PC-3 (cell line): ENCODE measurements at regions not wholly inside any gene's neighbourhood (a gene's known extent, or its start where the extent isn't known, plus 50 kb on each side); places are given as distances from the start of the nearest gene placed in this dataset.

Experiments
- ATAC-seq: fragments of 200-7000 bp; cut with Tn5 transposase; 2 replicates; pipeline ENCODE4 v1.9.1; 2020; ENCODE audit warnings: mild to moderate bottlenecking, moderate library complexity
- BruUV-seq: library from RNA; stranded (reverse); fragments of 400-500 nt; replicated peaks from 2 replicates; lab custom pipeline; 2021; lab: Mats Ljungman, UMichigan
- CTCF ChIA-PET: fragments of 300-600 bp; sonication (Branson Sonifier 250); formaldehyde crosslinking; loops from one replicate; lab custom pipeline; 2022; ENCODE audit warnings: antibody characterized with exemption; lab: Charles Lee
- POLR2A ChIA-PET: fragments of 300-600 bp; sonication (Branson Sonifier 250); formaldehyde crosslinking; loops from one replicate; lab custom pipeline; 2022; ENCODE audit warnings: antibody characterized with exemption; ENCODE audit not compliant: unreplicated experiment; lab: Charles Lee
- DNase-seq: peaks from one replicate; pipeline ENCODE4 v3.0.0-alpha.2; 2015
- H2AFZ ChIP-seq: fragments of 300-600 bp; sonication (generic); 2 replicates; pipeline ENCODE4 v1.6.0; 2016; ENCODE audit warnings: antibody characterized with exemption, low read length
- H3F3A ChIP-seq: fragments of 300-600 bp; sonication (generic); one replicate; pipeline ENCODE4 v1.6.0; 2017; ENCODE audit warnings: antibody characterized with exemption, low read length, control low read depth, mild to moderate bottlenecking; ENCODE audit not compliant: unreplicated experiment
- H3K27ac ChIP-seq: fragments of 300-600 bp; sonication (generic); 2 replicates; pipeline ENCODE4 v1.5.1; 2016; ENCODE audit warnings: mild to moderate bottlenecking, low read length
- H3K27me3 ChIP-seq: fragments of 300-600 bp; sonication (generic); 2 replicates; pipeline ENCODE4 v1.6.1; 2016; ENCODE audit warnings: low read length, mixed read lengths
- H3K36me3 ChIP-seq: fragments of 300-600 bp; sonication (generic); 2 replicates; pipeline ENCODE4 v1.6.1; 2016; ENCODE audit warnings: low read depth, mixed run types, low read length, mixed read lengths
- H3K4me1 ChIP-seq: fragments of 300-600 bp; sonication (generic); 2 replicates; pipeline ENCODE4 v1.5.1; 2016; ENCODE audit warnings: low read length; ENCODE audit not compliant: insufficient read depth
- H3K4me2 ChIP-seq: fragments of 300-600 bp; sonication (generic); 2 replicates; pipeline ENCODE4 v1.6.0; 2016; ENCODE audit warnings: low read length
- H3K4me3 ChIP-seq: fragments of 300-600 bp; sonication (generic); 2 replicates; pipeline ENCODE4 v1.5.1; 2016; ENCODE audit warnings: mild to moderate bottlenecking, low read length, mixed read lengths
- H3K79me2 ChIP-seq: fragments of 300-600 bp; sonication (generic); 2 replicates; pipeline ENCODE4 v1.6.1; 2017; ENCODE audit warnings: low read length, mixed read lengths
- H3K9ac ChIP-seq: fragments of 300-600 bp; sonication (generic); 2 replicates; pipeline ENCODE4 v1.6.0; 2016; ENCODE audit warnings: mild to moderate bottlenecking, low read length
- H3K9me2 ChIP-seq: fragments of 300-600 bp; sonication (generic); replicated peaks from 2 replicates; pipeline ENCODE4 v1.6.1; 2016; ENCODE audit warnings: mixed run types, low read length, mixed read lengths
- H3K9me3 ChIP-seq: fragments of 300-600 bp; sonication (generic); 2 replicates; pipeline ENCODE4 v1.6.1; 2016; ENCODE audit warnings: low read length, mixed read lengths
- H4K20me1 ChIP-seq: fragments of 300-600 bp; sonication (generic); 2 replicates; pipeline ENCODE4 v1.6.1; 2016; ENCODE audit warnings: low read length, mixed read lengths
- CTCF ChIP-seq: fragments of 300-600 bp; sonication (generic); conservative IDR thresholded peaks from 2 replicates; pipeline ENCODE4 v1.5.1; 2017; ENCODE audit warnings: antibody characterized with exemption, low read depth, mild to moderate bottlenecking, low read length
- EZH2 ChIP-seq: fragments of 300-600 bp; sonication (generic); IDR thresholded peaks from one replicate; pipeline ENCODE4 v1.6.1; 2017; ENCODE audit warnings: antibody characterized with exemption, mild to moderate bottlenecking, low read length; ENCODE audit not compliant: unreplicated experiment
- EZH2phosphoT487 ChIP-seq: fragments of 300-600 bp; sonication (generic); IDR thresholded peaks from 2 replicates; pipeline ENCODE4 v1.6.1; 2018; ENCODE audit warnings: mild to moderate bottlenecking, antibody characterized with exemption, low read length, borderline replicate concordance
- intact Hi-C: fragments of 100-400 bp; cut with micrococcal nuclease; formaldehyde crosslinking; loops from 2 replicates; pipeline ENCODE4 v1.9.0; 2023

- no peak overlapping the region for H3K4me3 ChIP-seq
- H4K20me1 ChIP-seq: no peaks in the 10 kb centered on the region
- H3K79me2 ChIP-seq: no peaks in the 10 kb centered on the region
- no TSS peak for BruUV-seq
- no peak overlapping the region for H3K4me2 ChIP-seq
- no peaks in the 10 kb centered on the region for H3K4me1 ChIP-seq
- H3K9me2 ChIP-seq: no peaks in the 10 kb centered on the region
- no peaks in the 10 kb centered on the region for H3K9me3 ChIP-seq
- DNase-seq: no peak
- H3K27ac ChIP-seq: no peak overlapping the region
- no peaks in the 10 kb centered on the region for H3F3A ChIP-seq
- TF ChIP-seq EZH2 (no peak), EZH2phosphoT487 (no peak), CTCF (no peak)
- no peaks in the 10 kb centered on the region for H3K36me3 ChIP-seq
- H2AFZ ChIP-seq: no peak overlapping the region
- ChIA-PET POLR2A (no interaction called here), CTCF (interaction anchor here (0.6 kb wide), 1 partner anchor 490 kb away, joined by 3 read pairs; no protein-coding TSS in a partner anchor)
- no peak for ATAC-seq
- no peak overlapping the region for H3K9ac ChIP-seq
- no peaks in the 10 kb centered on the region for H3K27me3 ChIP-seq
- intact Hi-C loops: no loop called here
Observed at GRCh38 chr5:52043543-52043942, 660.3 kb downstream of the ISL1 start.

GRCh38 chr5:52051759-52052158 is 668.5 kb downstream of the ISL1 start:
- Histone ChIP-seq H3K4me1 (no peaks in the 10 kb centered on the region), H4K20me1 (no peaks in the 10 kb centered on the region), H3K36me3 (no peaks in the 10 kb centered on the region), H3K4me2 (no peak overlapping the region), H3K9ac (no peak overlapping the region), H3K27ac (no peak overlapping the region), H3K4me3 (no peak overlapping the region), H3K9me2 (no peaks in the 10 kb centered on the region), H3F3A (no peaks in the 10 kb centered on the region), H3K9me3 (no peaks in the 10 kb centered on the region), H2AFZ (no peak overlapping the region), H3K27me3 (no peaks in the 10 kb centered on the region), H3K79me2 (no peaks in the 10 kb centered on the region)
- TF ChIP-seq CTCF (no peak), EZH2phosphoT487 (no peak), EZH2 (no peak)
- CTCF ChIA-PET: no interaction called here
- DNase-seq: no peak
- POLR2A ChIA-PET: no interaction called here
- no TSS peak for BruUV-seq
- ATAC-seq: no peak
- intact Hi-C loops: no loop called here

GRCh38 chr5:52063186-52063585 is 679.9 kb downstream of the ISL1 start:
- intact Hi-C loops: no loop called here
- TF ChIP-seq EZH2phosphoT487 (no peak), EZH2 (no peak), CTCF (no peak)
- ChIA-PET CTCF (no interaction called here), POLR2A (interaction anchor here (0.6 kb wide), 1 partner anchor 676 kb away, joined by 7 read pairs; no protein-coding TSS in a partner anchor)
- no peak overlapping the region for H2AFZ ChIP-seq
- no peaks in the 10 kb centered on the region for H3K79me2 ChIP-seq
- H3K9me3 ChIP-seq: no peaks in the 10 kb centered on the region
- H3K9ac ChIP-seq: no peak overlapping the region
- no peak overlapping the region for H3K4me3 ChIP-seq
- no peaks in the 10 kb centered on the region for H4K20me1 ChIP-seq
- no peaks in the 10 kb centered on the region for H3K36me3 ChIP-seq
- H3K9me2 ChIP-seq: no peaks in the 10 kb centered on the region
- H3K27ac ChIP-seq: no peak overlapping the region
- no peaks in the 10 kb centered on the region for H3K27me3 ChIP-seq
- H3F3A ChIP-seq: no peaks in the 10 kb centered on the region
- no peaks in the 10 kb centered on the region; the same call in 1 of the 2 replicates for H3K4me1 ChIP-seq
- ATAC-seq (peak; percentile 53), DNase-seq (peak; percentile 34)
- no TSS peak for BruUV-seq
- no peak overlapping the region for H3K4me2 ChIP-seq
